ENCODE measurements at regions not wholly inside any gene's neighbourhood (a gene's known extent, or its start where the extent isn't known, plus 50 kb on each side); places are given as distances from the start of the nearest gene placed in this dataset.

- Histone ChIP-seq H2BK15ac (replicated peaks; ENCODE audit: low read depth) (no peak overlapping the region), H3K9ac (ENCODE audit: low read length) (no peak overlapping the region), H3K79me1 (ENCODE audit: low read length) (no peaks in the 10 kb centered on the region), H3K4me3 (ENCODE audit: low read length) (no peak overlapping the region), H3K4ac (ENCODE audit: low read depth, low read length) (no peak overlapping the region), H3K36me3 (ENCODE audit: control insufficient read depth, insufficient read depth, low read length) (no peaks in the 10 kb centered on the region), H4K8ac (ENCODE audit: low read depth, low read length) (no peak overlapping the region), H3K56ac (ENCODE audit: low read length) (no peak overlapping the region), H3K79me2 (ENCODE audit: control insufficient read depth, insufficient read depth, low read length) (no peaks in the 10 kb centered on the region), H2BK5ac (ENCODE audit: low read length) (no peak overlapping the region), H2BK120ac (ENCODE audit: low read depth, low read length) (no peak overlapping the region), H3K4me1 (ENCODE audit: control insufficient read depth, low read depth, low read length) (peaks cover 7% of the 10 kb centered on the region), H4K5ac (ENCODE audit: low read length) (no peak overlapping the region), H3K4me2 (ENCODE audit: low read length) (no peak overlapping the region), H3K27me3 (ENCODE audit: insufficient read depth, low read length, poor library complexity) (no peaks in the 10 kb centered on the region), H3K27ac (ENCODE audit: low read depth, low read length) (no peak overlapping the region), H2AK5ac (ENCODE audit: low read length) (no peak overlapping the region), H3K23ac (ENCODE audit: low read length) (no peak overlapping the region), H3K18ac (ENCODE audit: low read length) (no peak overlapping the region)
- no CpG with 5 or more reads among the region's 6 CpGs for WGBS (ENCODE audit: extremely low coverage, insufficient coverage, low lambda C conversion rate)
- DNase-seq = no peak
These were observed 313.5 kb downstream of the AGTPBP1 start for GRCh38 chr9:85428230-85428629.

- Histone ChIP-seq H3K23ac (ENCODE audit: low read length) (no peak overlapping the region), H2BK5ac (ENCODE audit: low read length) (no peak overlapping the region), H2BK15ac (replicated peaks; ENCODE audit: low read depth) (no peak overlapping the region), H3K4me2 (ENCODE audit: low read length) (no peak overlapping the region), H3K79me2 (ENCODE audit: control insufficient read depth, insufficient read depth, low read length) (no peaks in the 10 kb centered on the region), H3K27ac (ENCODE audit: low read depth, low read length) (no peak overlapping the region), H3K36me3 (ENCODE audit: control insufficient read depth, insufficient read depth, low read length) (no peaks in the 10 kb centered on the region), H3K79me1 (ENCODE audit: low read length) (no peaks in the 10 kb centered on the region), H3K18ac (ENCODE audit: low read length) (no peak overlapping the region), H4K8ac (ENCODE audit: low read depth, low read length) (no peak overlapping the region), H3K4me1 (ENCODE audit: control insufficient read depth, low read depth, low read length) (peaks cover 7% of the 10 kb centered on the region), H3K4ac (ENCODE audit: low read depth, low read length) (no peak overlapping the region), H4K5ac (ENCODE audit: low read length) (no peak overlapping the region), H3K9ac (ENCODE audit: low read length) (no peak overlapping the region), H3K4me3 (ENCODE audit: low read length) (no peak overlapping the region), H3K27me3 (ENCODE audit: insufficient read depth, low read length, poor library complexity) (no peaks in the 10 kb centered on the region), H3K56ac (ENCODE audit: low read length) (no peak overlapping the region), H2AK5ac (ENCODE audit: low read length) (no peak overlapping the region), H2BK120ac (ENCODE audit: low read depth, low read length) (no peak overlapping the region)
- WGBS (ENCODE audit: extremely low coverage, insufficient coverage, low lambda C conversion rate) = no CpG with 5 or more reads among the region's 8 CpGs
- no peak for DNase-seq
These were observed 314.0 kb downstream of the AGTPBP1 start for GRCh38 chr9:85427772-85428171.

- Histone ChIP-seq H4K8ac (ENCODE audit: low read depth, low read length) (no peak overlapping the region), H3K4me1 (ENCODE audit: control insufficient read depth, low read depth, low read length) (no peaks in the 10 kb centered on the region), H2BK120ac (ENCODE audit: low read depth, low read length) (no peak overlapping the region), H3K9ac (ENCODE audit: low read length) (no peak overlapping the region), H3K79me1 (ENCODE audit: low read length) (no peaks in the 10 kb centered on the region), H3K4me3 (ENCODE audit: low read length) (no peak overlapping the region), H2BK5ac (ENCODE audit: low read length) (no peak overlapping the region), H3K4ac (ENCODE audit: low read depth, low read length) (no peak overlapping the region), H3K36me3 (ENCODE audit: control insufficient read depth, insufficient read depth, low read length) (no peaks in the 10 kb centered on the region), H2AK5ac (ENCODE audit: low read length) (no peak overlapping the region), H4K5ac (ENCODE audit: low read length) (no peak overlapping the region), H3K27me3 (ENCODE audit: insufficient read depth, low read length, poor library complexity) (no peaks in the 10 kb centered on the region), H3K23ac (ENCODE audit: low read length) (no peak overlapping the region), H3K4me2 (ENCODE audit: low read length) (no peak overlapping the region), H3K56ac (ENCODE audit: low read length) (no peak overlapping the region), H3K18ac (ENCODE audit: low read length) (no peak overlapping the region), H3K79me2 (ENCODE audit: control insufficient read depth, insufficient read depth, low read length) (no peaks in the 10 kb centered on the region), H3K27ac (ENCODE audit: low read depth, low read length) (no peak overlapping the region), H2BK15ac (replicated peaks; ENCODE audit: low read depth) (no peak overlapping the region)
- WGBS (ENCODE audit: extremely low coverage, insufficient coverage, low lambda C conversion rate) = no CpG with 5 or more reads among the region's 15 CpGs
- DNase-seq = peak; percentile 93
These were observed 316.6 kb downstream of the AGTPBP1 start for GRCh38 chr9:85425153-85425611.

GRCh38 chr9:85423422-85423821 is 318.3 kb downstream of the AGTPBP1 start:
- Histone ChIP-seq H3K79me2 (ENCODE audit: control insufficient read depth, insufficient read depth, low read length) (no peaks in the 10 kb centered on the region), H2BK5ac (ENCODE audit: low read length) (no peak overlapping the region), H4K5ac (ENCODE audit: low read length) (no peak overlapping the region), H3K4me1 (ENCODE audit: control insufficient read depth, low read depth, low read length) (no peaks in the 10 kb centered on the region), H3K4ac (ENCODE audit: low read depth, low read length) (no peak overlapping the region), H2BK120ac (ENCODE audit: low read depth, low read length) (no peak overlapping the region), H3K18ac (ENCODE audit: low read length) (no peak overlapping the region), H2AK5ac (ENCODE audit: low read length) (no peak overlapping the region), H2BK15ac (replicated peaks; ENCODE audit: low read depth) (no peak overlapping the region), H3K9ac (ENCODE audit: low read length) (no peak overlapping the region), H3K56ac (ENCODE audit: low read length) (no peak overlapping the region), H3K36me3 (ENCODE audit: control insufficient read depth, insufficient read depth, low read length) (no peaks in the 10 kb centered on the region), H4K8ac (ENCODE audit: low read depth, low read length) (no peak overlapping the region), H3K27ac (ENCODE audit: low read depth, low read length) (no peak overlapping the region), H3K79me1 (ENCODE audit: low read length) (no peaks in the 10 kb centered on the region), H3K4me2 (ENCODE audit: low read length) (no peak overlapping the region), H3K27me3 (ENCODE audit: insufficient read depth, low read length, poor library complexity) (no peaks in the 10 kb centered on the region), H3K4me3 (ENCODE audit: low read length) (no peak overlapping the region), H3K23ac (ENCODE audit: low read length) (no peak overlapping the region)
- no CpG with 5 or more reads among the region's 1 CpG for WGBS (ENCODE audit: extremely low coverage, insufficient coverage, low lambda C conversion rate)
- DNase-seq = no peak

- Histone ChIP-seq H3K27me3 (ENCODE audit: insufficient read depth, low read length, poor library complexity) (no peaks in the 10 kb centered on the region), H3K23ac (ENCODE audit: low read length) (no peak overlapping the region), H3K4me1 (ENCODE audit: control insufficient read depth, low read depth, low read length) (no peaks in the 10 kb centered on the region), H2AK5ac (ENCODE audit: low read length) (no peak overlapping the region), H3K4me3 (ENCODE audit: low read length) (no peak overlapping the region), H2BK5ac (ENCODE audit: low read length) (no peak overlapping the region), H2BK15ac (replicated peaks; ENCODE audit: low read depth) (peak overlapping the region; percentile 57), H4K5ac (ENCODE audit: low read length) (no peak overlapping the region), H2BK120ac (ENCODE audit: low read depth, low read length) (no peak overlapping the region), H3K18ac (ENCODE audit: low read length) (no peak overlapping the region), H3K36me3 (ENCODE audit: control insufficient read depth, insufficient read depth, low read length) (no peaks in the 10 kb centered on the region), H3K79me2 (ENCODE audit: control insufficient read depth, insufficient read depth, low read length) (no peaks in the 10 kb centered on the region), H3K27ac (ENCODE audit: low read depth, low read length) (no peak overlapping the region), H3K4ac (ENCODE audit: low read depth, low read length) (no peak overlapping the region), H3K9ac (ENCODE audit: low read length) (no peak overlapping the region), H3K4me2 (ENCODE audit: low read length) (no peak overlapping the region), H3K79me1 (ENCODE audit: low read length) (no peaks in the 10 kb centered on the region), H4K8ac (ENCODE audit: low read depth, low read length) (no peak overlapping the region), H3K56ac (ENCODE audit: low read length) (no peak overlapping the region)
- WGBS (ENCODE audit: extremely low coverage, insufficient coverage, low lambda C conversion rate) = no CpG with 5 or more reads among the region's 5 CpGs
- no peak for DNase-seq
These were observed 320.1 kb downstream of the AGTPBP1 start for GRCh38 chr9:85421641-85422040.

GRCh38 chr9:85420750-85421149 is 321.0 kb downstream of the AGTPBP1 start:
- no peak overlapping the region for H3K23ac ChIP-seq (ENCODE audit: low read length)
- H3K27me3 ChIP-seq (ENCODE audit: insufficient read depth, low read length, poor library complexity) = no peaks in the 10 kb centered on the region
- H3K9ac ChIP-seq (ENCODE audit: low read length) = no peak overlapping the region
- no peak overlapping the region for H3K4me2 ChIP-seq (ENCODE audit: low read length)
- H3K79me1 ChIP-seq (ENCODE audit: low read length) = no peaks in the 10 kb centered on the region
- no peaks in the 10 kb centered on the region for H3K79me2 ChIP-seq (ENCODE audit: control insufficient read depth, insufficient read depth, low read length)
- peak; percentile 95 for DNase-seq
- no peak overlapping the region for H2BK120ac ChIP-seq (ENCODE audit: low read depth, low read length)
- no peak overlapping the region for H2AK5ac ChIP-seq (ENCODE audit: low read length)
- no peaks in the 10 kb centered on the region for H3K36me3 ChIP-seq (ENCODE audit: control insufficient read depth, insufficient read depth, low read length)
- no CpG with 5 or more reads among the region's 4 CpGs for WGBS (ENCODE audit: extremely low coverage, insufficient coverage, low lambda C conversion rate)
- no peak overlapping the region for H3K27ac ChIP-seq (ENCODE audit: low read depth, low read length)
- no peak overlapping the region for H3K4me3 ChIP-seq (ENCODE audit: low read length)
- no peak overlapping the region for H3K4ac ChIP-seq (ENCODE audit: low read depth, low read length)
- H3K56ac ChIP-seq (ENCODE audit: low read length) = no peak overlapping the region
- H2BK5ac ChIP-seq (ENCODE audit: low read length) = no peak overlapping the region
- no peak overlapping the region for H4K8ac ChIP-seq (ENCODE audit: low read depth, low read length)
- H2BK15ac ChIP-seq (replicated peaks; ENCODE audit: low read depth) = no peak overlapping the region
- H4K5ac ChIP-seq (ENCODE audit: low read length) = no peak overlapping the region
- no peak overlapping the region for H3K18ac ChIP-seq (ENCODE audit: low read length)
- no peaks in the 10 kb centered on the region for H3K4me1 ChIP-seq (ENCODE audit: control insufficient read depth, low read depth, low read length)
